ENCODE measurements at regions not wholly inside any gene's neighbourhood (a gene's known extent, or its start where the extent isn't known, plus 50 kb on each side); places are given as distances from the start of the nearest gene placed in this dataset.

GRCh38 chr1:87867626-87868025 is 538.9 kb downstream of the LMO4 start:
- DNase-seq (ENCODE audit: low read depth in 2 of 2) = no peak

GRCh38 chr1:87869567-87869966 is 540.9 kb downstream of the LMO4 start:
- peak in 1 of 2 donors; percentile 63 for DNase-seq (ENCODE audit: low read depth in 2 of 2)

- DNase-seq (ENCODE audit: low read depth in 2 of 2) = no peak
Measured at GRCh38 chr1:87872189-87872588, 543.5 kb downstream of the LMO4 start.

GRCh38 chr1:87872692-87873091 is 544.0 kb downstream of the LMO4 start:
- DNase-seq (ENCODE audit: low read depth in 2 of 2) = no peak

GRCh38 chr1:87878873-87879272 is 550.2 kb downstream of the LMO4 start:
- no peak for DNase-seq (ENCODE audit: low read depth in 2 of 2)

- no peak for DNase-seq (ENCODE audit: low read depth in 2 of 2)
Measured at GRCh38 chr1:87880098-87880760, 551.5 kb downstream of the LMO4 start.

- peak; percentile 3 to 23 for DNase-seq (ENCODE audit: low read depth in 2 of 2)
Measured at GRCh38 chr1:87880764-87881163, 552.1 kb downstream of the LMO4 start.

- no peak for DNase-seq (ENCODE audit: low read depth in 2 of 2)
Measured at GRCh38 chr1:87883906-87884305, 555.2 kb downstream of the LMO4 start.

GRCh38 chr1:87884581-87884980 is 555.9 kb downstream of the LMO4 start:
- no peak for DNase-seq (ENCODE audit: low read depth in 2 of 2)

GRCh38 chr1:87885278-87886025 is 556.8 kb downstream of the LMO4 start:
- no peak for DNase-seq (ENCODE audit: low read depth in 2 of 2)

GRCh38 chr1:87887100-87887499 is 558.4 kb downstream of the LMO4 start:
- no peak for DNase-seq (ENCODE audit: low read depth in 2 of 2)

GRCh38 chr1:87888446-87888845 is 559.8 kb downstream of the LMO4 start:
- no peak for DNase-seq (ENCODE audit: low read depth in 2 of 2)

DNA sequence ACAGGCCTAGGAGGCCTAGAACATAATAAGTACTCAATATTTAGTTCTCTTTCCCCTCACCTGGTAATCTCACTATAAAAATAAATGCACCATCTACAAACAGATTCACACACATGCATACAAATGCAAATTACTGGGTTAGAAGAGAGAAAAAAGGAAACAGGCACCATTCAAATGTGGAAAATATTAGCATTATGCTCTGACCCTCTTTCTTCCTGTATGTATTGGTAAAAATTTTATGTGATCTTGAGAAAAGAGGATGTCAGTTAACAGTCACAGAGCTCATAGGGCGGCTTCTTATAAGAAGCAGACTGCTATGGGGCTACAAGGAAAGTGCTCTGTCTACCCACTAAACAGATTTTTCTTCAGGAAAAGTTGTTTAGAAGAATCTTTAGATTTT is 565.4 kb downstream of the LMO4 start:
- DNase-seq (ENCODE audit: low read depth in 2 of 2) = no peak

- no peak for DNase-seq (ENCODE audit: low read depth in 2 of 2)
Measured at GRCh38 chr1:87897481-87897880, 568.8 kb downstream of the LMO4 start.

GRCh38 chr1:87898431-87898830 is 569.8 kb downstream of the LMO4 start:
- DNase-seq (ENCODE audit: low read depth in 2 of 2) = no peak

GRCh38 chr1:87899017-87899416 is 570.3 kb downstream of the LMO4 start:
- no peak for DNase-seq (ENCODE audit: low read depth in 2 of 2)

DNA sequence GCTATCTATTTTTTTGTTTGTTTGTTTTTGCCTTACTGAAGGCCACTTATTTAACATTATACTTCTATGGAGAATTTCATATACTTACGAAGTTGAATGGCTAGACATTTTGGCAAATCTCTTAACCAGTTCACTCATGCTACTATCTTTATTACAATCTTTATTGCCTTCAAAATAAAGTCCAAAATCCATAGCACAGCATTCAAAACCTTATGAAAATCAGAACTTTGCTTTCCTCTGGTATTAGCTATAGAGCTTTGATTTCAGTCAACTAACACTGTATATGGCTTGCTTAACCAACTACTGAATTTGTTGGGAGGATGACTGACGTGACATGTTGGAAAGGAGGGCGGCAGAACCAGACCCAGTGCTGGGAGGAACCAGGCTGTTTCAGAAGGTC is 571.1 kb downstream of the LMO4 start:
- DNase-seq (ENCODE audit: low read depth in 2 of 2) = no peak

DNA sequence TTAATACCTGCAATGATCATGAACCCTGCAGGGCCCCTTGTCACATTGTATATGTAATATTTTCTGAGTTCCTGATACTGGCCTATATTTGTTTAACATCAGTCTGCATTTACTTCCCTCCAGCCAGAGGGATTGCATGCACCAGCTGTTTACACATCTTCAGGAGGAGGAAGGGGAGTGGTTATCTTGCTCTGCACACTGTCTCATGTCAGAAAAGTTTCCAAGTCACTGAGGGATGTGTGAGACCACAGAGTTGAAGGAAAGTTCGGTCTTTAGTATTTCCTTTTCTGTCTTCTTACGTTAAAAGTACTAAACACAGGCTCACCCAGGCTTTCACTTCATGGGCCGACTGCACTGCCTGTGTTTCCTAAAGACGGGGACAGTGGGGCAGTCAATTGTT is 574.1 kb downstream of the LMO4 start:
- DNase-seq (ENCODE audit: low read depth in 2 of 2) = no peak

GRCh38 chr1:87903242-87903641 is 574.6 kb downstream of the LMO4 start:
- DNase-seq (ENCODE audit: low read depth in 2 of 2) = no peak

DNA sequence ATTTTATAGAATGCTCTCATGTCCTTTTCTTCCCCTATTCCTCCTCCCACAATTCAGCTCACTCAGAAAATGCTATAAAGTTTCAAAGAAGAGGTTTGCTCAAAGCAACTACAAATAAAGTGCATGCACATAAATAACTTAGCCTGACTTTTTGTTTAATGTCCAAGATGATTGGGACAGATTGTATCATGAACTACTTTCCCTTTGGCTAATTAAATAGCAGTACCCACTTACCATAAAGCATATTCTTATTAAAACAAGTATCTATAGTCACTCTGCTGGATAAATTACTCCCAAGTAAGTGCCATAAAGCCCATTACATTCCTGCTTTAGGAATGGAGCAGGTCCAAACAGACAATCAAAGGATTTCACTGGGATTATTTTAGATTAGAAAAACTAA is 576.0 kb downstream of the LMO4 start:
- DNase-seq (ENCODE audit: low read depth in 2 of 2) = no peak

- no peak for DNase-seq (ENCODE audit: low read depth in 2 of 2)
Measured at GRCh38 chr1:87905651-87906050, 577.0 kb downstream of the LMO4 start.

DNA sequence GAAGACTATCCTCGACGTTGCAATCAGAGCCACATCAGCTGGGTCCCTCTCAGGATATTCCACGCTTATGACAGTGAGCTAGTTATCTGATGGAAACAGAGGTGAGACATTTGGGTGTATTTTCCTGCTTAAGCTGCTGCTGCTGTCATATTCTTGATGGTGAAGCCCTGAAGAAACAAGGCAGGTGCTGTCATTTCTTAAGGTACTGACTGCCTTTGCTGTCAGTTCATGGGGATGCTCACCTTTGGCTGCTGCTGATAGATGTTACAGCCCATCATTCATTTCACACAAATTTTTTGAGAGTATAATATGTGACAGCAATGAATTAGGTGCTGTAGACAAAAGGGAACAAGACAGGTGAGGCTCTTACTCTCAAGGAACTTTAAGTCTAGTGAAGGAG is 577.4 kb downstream of the LMO4 start:
- no peak for DNase-seq (ENCODE audit: low read depth in 2 of 2)

GRCh38 chr1:87913361-87913760 is 584.7 kb downstream of the LMO4 start:
- no peak for DNase-seq (ENCODE audit: low read depth in 2 of 2)
